GM12891 (cell line): ENCODE measurements at regions not wholly inside any gene's neighbourhood (a gene's known extent, or its start where the extent isn't known, plus 50 kb on each side); places are given as distances from the start of the nearest gene placed in this dataset.

ENCODE experiments used
- POLR2A ChIP-seq: IDR thresholded peaks from 2 replicates; pipeline ENCODE4 v1.6.1; 2011; ENCODE audit warnings: low read depth, low read length, control low read depth
- POLR2AphosphoS5 ChIP-seq: IDR thresholded peaks from 2 replicates; pipeline ENCODE4 v1.6.1; 2011; ENCODE audit warnings: low read depth, low read length, control low read depth

- TF ChIP-seq POLR2A (no peak), POLR2AphosphoS5 (no peak)
These were observed 448.8 kb downstream of the FOXO1 start for GRCh38 chr13:40217675-40218074.
